IPS DF 19.7 (cell line): ENCODE measurements at regions not wholly inside any gene's neighbourhood (a gene's known extent, or its start where the extent isn't known, plus 50 kb on each side); places are given as distances from the start of the nearest gene placed in this dataset.

Source experiments
- DNase-seq: peaks from one replicate; pipeline ENCODE4 v3.0.0-alpha.2; 2013; ENCODE audit warnings: low read depth, low spot score

DNA sequence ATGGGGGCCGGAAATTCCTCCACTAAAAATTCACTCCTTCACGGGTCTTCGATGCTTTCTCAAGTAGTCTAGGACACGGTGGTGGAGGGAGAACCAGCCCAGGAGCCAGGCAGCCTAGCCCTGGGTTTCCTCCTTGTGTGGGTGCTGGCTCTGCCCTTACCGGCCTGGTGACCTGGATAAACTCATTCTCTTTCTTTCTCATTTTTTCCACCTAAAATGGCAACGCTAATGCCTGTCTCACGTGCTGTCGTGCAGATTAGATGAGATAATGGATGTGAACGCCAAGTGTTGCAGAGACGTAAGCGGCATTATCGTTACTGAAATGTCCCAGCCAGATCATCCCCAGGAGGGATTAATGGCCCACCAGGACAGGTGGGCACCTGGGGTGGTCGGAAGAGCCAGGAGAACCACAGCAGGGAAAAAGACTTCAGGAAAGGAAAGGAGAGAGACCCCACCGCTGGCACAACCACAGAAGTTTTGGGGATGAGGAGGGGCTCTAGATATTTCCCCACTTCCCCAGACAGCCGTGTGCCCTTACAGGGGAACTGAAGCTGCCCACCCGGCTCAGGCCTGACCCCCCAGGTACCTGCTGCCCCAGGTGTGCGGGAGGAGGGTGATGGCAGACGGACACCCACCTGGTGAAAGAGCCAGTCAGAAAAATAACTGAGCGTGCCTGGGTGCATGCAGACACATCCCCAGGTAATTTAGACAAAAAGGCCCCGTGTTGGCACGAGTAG is 100.8 kb upstream of the ASAP2 start:
- DNase-seq = no peak

DNA sequence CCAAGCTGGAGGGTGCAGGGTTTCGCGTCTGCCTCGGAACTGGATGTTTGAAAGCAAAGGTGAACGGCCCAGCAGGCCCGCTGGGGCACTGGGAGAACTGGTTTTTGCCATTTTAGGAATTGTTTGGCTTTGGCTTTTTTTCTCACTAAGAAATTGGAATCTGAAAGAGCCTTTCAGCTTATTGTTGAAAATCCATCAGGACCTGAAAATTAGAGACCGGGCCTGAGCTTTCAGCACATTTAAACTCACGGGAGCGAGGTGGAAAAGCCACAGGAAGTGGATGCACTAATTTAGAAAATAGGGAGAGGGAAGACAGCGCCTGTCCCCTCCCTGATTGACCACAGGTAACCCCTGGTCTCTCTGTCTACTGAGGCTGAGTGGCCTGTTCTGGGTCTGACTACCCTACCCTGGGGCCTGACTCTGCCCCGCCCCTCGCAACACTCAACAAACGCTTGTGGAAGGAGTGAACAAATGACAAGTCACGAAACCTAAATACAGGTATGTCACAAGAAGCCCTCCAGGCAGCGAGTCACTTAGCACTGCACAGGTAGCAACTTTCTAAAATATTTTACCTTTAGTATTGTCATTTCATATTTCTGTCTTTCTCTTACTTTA is 100.3 kb upstream of the MBOAT2 start:
- DNase-seq = no peak

DNA sequence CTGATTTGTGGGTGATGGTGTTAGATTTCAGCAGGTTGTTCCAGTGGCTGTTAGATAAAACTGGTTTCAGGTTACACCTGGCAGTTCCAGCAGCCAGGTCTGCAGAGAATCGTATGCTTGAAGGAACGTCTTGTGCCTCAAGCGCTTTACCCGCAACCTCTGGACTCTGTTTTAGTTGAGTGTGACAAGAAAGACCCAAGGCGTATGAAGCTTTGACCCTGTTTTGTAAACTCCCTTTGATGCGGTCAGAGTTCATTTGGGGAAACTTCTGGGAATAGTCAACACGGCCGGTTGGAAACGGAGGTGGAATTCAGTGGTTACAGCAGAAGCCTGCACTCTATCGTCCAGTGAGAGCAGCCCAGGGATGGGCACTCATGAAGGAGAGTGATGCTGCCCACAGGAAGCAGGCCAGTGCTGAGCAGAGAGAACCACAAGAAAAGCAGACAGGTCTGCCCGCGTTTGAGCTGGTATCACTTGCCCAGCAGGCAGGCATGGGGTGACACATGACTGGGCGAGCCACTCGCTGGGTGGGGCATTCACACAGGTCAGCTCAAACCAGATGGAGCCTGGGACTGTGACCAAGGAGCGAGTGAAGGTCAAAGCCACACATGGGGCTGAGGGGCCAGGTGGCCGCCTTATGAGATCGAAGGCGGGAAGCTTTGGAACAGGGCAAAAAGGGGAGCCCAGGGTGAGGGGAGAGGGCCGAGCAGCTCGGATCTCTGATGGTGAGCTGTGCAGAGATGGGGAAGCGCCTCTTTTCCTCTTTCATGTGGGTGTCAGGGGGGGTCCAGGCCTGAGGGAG is 99.6 kb upstream of the MBOAT2 start:
- DNase-seq = no peak

DNA sequence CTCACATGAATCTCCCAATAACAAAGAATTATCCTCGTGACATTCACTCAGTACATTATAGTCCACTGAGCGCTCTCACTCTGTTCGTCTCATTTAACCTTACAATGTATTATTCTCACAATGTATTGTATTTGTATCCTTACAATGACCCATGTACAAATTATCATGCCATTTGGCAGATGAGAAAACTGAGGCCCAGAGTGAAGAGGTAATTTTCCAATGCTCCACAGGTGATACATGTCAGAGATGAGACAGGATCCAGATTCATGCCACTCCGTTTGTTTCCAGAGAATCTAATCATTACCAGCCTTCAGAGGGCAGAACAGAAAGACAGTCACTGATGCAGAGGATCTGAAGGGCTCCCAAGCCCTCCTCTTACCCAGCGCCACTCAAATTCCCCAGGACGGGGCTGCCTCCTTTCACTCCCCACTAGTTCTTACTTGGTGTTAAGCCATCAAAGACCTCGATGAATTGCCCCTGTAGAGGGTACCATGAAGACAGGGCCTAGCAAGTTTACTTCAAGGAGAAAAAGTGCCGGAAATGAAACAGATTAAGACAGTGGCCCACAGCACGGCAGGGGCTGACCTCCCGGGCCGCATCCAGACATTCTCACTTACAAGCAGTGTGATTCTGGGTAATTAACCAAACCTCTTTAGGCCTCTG is 98.4 kb upstream of the MBOAT2 start:
- DNase-seq = no peak

DNA sequence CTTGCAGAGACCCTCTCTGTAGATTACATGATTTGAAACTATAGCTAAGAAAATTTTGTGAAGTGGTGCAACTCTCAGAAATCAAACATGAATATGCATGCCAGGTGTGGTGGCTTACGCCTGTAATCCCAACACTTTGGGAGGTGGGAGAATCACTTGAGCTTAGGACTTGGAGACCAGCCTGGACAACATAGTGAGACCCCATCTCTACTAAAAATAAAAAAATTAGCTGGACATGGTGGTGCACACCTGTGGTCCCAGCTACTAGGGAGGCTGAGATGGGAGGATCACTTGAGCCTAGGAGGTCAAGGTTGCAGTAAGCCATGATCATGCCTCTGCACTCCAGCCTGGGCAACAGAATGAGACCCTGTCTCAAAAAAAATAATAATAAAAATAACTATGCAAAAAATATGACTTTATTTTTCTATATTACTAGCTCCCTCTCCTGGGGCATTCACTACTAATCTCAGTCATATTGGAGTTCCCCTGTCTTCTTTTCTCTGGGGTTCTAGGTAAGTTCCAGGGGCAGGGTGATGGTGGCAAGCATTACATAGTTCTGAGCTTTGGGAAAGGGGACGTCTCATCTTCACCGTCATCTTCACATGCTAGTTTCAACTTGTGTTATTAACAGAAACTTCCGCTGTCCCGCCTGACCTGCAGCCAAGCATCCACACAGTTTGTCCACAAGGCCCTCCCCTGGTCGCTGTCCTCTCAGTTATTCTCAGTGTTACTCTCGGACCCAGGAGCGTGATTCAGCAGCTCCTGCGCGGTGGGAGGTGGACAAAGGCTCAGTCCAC is 96.8 kb upstream of the MBOAT2 start:
- DNase-seq = no peak

DNA sequence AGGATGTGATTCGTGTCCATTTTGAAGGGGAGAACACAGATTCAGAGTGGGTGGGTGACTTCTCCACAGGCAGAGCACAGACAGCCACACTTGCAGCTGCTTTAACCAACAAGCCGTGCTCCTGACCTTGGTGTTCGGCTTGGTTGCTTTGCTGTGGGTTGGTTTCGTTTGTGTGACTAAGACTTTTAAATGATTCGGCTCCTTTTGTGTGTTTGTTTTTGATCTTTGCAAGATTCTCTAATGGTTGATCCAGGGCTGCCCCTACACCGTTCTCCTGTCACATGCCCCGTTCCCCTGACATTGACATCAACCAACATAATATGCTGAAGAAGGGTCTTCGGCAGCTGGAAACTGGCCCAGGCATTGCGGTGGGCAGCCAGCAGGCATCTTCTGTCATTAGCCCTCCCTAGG is 95.9 kb upstream of the MBOAT2 start:
- DNase-seq = no peak

DNA sequence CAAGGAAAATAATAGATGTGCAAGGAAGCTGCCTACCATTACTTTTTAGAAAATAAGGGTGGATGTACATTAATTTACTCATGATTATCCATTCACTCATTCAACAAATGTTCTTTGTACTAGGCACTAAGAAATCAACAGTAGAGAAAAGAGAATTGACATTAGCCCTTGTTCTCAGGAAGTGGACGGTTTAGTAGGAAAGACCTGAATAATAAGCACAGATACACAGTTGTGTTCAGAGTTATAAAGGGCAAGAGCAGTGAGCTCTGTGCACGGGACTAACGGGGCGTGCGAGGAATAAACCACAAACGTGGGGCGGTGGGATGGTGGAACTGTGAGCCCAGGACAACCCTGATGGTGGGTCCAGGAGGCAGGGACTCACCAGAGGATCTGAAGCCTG is 94.4 kb upstream of the MBOAT2 start:
- no peak for DNase-seq

DNA sequence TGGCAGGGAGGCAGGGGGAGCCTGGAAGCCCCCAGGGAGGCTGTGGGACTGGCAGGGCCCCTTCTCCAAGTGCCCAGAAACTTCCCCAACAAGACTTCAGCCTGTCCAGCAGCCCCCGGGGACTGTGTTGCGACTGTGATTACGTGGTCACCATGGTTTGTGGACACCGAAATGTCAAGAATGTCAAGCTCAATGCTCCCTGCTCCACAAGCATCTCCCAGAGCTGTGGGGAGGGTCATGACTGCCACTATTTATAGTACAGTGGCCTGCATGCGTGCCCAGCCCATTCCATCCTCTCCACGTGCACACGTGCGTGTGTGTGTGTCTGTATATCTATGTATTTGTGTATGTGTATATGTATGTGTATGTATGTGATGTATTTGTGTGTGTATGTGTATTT is 93.8 kb upstream of the MBOAT2 start:
- no peak for DNase-seq

DNA sequence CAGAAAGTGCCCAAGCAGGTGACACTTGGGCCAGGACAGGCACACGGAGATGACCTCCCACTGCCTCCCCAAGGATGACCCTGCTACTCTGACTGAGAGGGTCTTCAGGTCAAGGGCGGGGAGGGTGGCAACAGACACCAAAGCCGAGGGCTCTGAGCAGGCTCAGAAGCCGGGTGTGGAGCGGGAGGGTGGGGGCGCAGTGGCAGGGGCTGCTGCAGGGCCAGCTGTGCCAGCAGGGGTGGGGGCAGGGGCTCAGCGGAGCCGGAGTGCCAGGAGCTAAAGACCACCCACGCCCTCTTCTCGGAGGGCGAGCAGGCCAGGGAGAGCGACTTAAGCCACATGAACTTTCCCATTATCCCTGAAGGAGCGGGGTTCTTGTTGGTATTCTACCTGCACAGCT is 93.3 kb upstream of the MBOAT2 start:
- no peak for DNase-seq

DNA sequence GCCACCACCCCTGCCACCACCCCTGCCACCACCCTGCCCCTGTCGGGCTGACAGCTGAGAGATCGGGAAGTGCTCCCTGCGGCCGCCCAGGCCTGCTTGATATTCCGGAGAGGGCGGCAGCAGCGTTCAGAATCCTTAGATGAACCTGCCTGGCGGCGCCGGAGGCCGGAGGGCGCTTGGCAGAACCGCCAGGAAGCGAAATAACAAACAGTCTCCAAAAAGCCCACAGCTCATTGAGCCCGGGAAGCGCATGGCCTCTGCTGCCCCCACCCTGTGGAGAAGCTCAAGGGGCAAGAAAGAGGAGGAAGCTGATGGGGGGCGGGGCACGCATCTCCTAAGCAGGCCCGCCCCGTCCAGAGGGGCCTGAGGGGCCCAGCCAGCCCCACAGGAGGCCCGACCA is 92.2 kb upstream of the MBOAT2 start:
- no peak for DNase-seq

DNA sequence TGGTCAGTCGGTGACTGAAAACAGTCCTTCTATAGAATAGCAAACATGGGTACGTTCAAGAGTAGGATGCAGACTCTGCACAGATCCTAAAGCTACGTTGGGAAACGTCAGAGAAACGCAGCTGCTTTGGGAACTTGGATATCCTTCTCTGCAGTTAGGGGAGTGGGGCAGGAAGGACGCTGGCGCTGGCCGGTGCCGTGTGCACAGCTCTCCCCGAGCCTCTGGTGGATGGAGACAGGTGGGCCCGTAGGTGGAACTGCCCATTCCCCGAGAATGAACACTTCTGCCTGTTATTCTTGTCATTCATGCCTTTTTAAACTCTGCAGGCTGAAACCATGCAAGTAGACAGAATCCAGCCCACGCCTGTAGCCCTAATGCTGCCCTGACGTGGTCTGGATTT is 91.7 kb upstream of the MBOAT2 start:
- no peak for DNase-seq

DNA sequence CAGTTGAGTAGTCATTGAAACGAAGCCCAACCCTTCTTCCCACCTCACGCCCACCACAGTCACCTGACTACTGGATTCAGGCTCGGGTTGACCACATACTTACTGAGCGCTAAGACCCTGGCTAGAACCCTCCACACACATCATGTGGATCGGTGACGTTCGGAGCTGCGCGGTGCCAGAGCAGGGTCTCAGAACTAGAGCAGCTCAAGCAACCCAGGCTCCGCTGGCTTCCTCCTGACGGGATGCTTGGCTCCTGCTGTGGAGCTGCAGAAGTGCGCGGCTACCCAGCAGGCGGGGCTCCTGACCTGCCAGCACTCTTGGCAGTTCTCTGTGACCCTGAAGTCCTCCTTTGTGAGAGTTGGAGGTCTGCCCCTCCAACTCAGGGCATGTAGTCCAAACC is 90.6 kb upstream of the MBOAT2 start:
- no peak for DNase-seq

DNA sequence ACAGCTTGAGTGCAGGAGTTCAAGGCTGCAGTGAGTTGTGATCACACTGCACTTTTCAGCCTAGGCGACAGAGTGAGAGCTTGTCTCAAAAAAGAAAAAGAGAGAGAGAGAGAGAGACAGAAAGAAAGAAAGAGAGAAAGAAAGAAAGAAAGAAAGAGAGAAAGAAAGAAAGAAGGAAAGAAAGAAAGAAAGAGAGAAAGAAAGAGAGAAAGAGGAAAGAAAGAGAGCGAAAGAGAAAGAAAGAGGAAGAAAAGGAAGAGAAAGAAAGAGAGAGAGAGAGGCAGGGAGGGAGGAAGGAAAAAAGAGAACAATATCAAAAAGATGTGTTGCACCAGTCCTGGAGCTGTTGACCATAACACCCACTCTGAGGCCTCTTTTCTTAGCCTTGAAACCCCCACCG is 89.8 kb upstream of the MBOAT2 start:
- no peak for DNase-seq

DNA sequence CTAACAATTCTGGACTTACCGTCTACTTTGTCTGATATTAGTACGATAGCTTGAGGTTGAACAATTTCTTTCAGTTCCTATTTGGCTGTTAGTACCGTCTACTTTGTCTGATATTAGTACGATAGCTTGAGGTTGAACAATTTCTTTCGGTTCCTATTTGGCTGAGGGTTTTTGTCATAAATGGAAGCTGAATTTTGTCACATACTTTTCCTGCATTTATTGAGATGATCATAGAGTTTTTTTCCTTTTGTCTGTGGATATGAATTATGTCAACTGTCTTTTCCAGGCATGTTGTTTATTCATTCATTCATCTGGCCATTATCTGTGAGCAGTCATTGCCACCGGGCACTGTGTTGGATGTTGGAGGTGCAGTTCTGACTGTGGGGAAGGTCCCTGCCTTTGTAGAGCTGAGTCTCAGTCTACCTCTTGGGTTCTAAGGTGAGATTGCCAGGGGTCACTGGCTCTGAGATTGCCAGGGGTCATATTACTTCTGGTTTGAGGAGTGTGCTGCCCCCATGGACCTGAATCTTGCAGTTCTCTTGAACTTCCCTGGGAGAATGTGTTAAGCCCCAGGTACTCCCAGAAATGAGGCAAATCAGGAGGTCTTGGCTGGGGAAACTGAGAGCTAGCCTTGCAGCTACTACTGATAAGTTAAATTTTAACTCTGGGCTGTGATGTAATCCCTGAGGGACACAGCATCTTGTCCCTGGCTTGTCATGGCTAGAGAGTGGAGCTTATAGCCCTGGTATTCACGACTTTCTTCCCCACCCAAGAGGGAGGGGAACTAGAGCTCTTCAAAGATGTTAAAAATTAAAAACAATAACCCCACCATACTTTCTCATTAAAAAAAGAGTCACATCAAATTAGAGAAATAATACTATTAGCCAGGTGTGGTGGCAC is 89.1 kb upstream of the MBOAT2 start:
- no peak for DNase-seq

DNA sequence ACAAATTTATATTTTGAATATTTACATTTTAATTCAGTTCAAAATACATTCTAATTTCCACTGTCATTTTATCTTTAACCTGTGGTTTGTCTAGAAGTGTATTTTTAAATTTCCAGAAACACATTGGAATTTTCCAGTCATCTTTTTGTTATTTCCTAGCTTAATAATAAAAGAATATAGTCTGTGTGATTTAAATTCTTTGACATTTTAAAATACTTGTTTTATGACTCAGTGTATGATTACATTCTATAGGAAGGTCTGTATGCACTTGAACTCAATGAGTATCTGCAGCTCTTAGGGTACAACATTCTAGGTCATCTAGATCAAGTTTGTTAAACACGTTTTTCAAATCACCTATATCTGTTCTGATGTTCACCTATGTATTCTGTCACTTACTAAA is 88.3 kb upstream of the MBOAT2 start:
- no peak for DNase-seq

DNA sequence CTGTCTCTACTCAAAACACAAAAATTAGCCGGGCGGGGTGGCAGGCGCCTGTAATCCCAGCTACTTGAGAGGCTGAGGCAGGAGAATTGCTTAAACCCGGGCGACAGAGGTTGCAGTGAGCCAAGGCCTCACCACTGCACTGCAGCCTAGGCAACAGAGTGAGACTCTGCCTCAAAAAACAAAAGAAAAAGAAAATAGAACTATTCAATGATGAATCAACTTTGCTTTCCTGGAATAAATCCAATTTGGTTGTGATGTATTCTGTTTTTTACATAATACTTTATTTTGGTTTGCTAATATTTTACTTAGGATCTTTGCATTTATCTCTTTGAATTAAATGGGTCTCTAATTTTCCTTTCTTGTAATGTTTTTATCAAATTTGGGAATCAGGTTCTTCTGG is 86.3 kb upstream of the MBOAT2 start:
- DNase-seq = no peak

DNA sequence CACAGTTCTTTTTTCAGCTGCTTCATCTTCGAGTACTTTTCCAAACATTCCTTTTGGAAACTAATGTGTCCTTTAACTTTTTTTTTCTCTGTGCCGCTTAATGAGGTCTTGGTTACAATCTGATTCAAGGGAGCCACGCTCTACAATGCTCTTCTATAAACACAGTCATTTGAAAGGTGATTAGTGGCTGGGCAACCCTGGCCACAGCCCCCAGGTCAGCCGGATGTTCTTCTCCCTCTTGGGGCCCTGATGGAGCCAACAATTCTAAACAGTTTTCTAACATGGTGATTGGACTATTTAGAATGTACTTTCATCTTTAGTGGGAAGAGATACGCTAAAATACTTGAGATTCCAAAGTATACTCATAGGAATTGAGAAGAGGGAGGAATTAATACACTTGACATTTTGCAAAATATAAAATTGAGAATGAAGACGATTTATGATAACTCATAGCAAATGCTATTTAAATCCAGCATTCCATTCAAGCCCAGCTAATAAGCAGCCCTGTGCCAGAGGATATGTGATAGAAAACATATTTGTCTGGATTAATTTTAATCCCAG is 83.7 kb upstream of the MBOAT2 start:
- no peak for DNase-seq

DNA sequence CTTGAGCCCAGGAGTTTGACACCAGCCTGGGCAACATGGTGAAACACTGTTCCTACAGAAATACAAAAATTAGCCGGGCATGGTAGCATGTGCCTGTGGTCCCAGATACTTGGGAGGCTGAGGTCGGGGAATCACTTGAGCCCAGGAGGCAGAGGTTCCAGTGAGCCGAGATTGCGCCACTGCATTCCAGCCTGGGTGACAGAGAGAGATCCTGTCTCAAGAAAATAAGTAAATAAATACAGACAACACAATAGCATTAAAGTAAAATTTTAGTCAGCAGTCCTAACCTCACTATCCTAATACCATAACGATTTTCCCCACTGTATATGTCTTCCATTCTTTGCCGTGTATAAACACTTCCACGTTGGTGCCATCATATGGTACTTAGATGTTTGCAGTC is 83.0 kb upstream of the MBOAT2 start:
- DNase-seq = no peak

DNA sequence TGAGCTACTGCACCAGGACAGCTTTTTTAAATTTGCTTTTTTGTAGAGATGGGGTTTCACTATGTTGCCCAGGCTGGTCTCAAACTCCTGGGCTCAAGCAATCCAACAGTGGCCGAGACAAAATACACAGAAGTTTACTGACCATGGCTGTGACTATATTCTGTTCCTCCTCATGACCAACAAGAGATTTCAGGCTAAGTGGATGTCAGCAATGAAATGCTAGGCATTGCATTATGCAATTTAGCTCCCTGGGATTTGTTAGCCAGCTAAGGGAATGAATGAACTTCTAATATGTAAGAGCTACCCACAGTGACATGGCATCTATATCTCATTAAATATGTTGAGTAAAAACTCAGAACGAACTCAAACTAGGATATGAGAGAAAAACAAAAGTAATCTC is 81.9 kb upstream of the MBOAT2 start:
- no peak for DNase-seq

DNA sequence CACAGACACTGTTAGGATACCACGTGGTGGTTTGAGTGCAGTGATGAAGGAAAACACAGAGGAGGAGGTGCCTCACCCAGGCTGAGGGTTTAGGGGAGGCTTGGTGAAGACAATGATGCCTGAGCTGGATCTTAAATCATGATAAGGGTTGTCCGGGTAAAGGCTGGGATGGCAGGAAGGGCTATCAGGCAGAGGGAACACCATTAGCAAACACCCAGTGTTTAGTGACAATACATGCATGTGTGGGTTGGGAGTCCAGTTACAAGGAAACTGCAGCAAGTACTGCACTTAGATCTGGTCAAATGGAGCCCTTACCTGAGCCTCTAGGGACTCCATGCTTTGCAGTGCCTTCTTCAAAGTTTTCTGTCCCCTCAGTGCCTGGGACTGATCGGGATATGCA is 79.8 kb upstream of the MBOAT2 start:
- DNase-seq = no peak
